GM12874 (cell line): ENCODE measurements at regions not wholly inside any gene's neighbourhood (a gene's known extent, or its start where the extent isn't known, plus 50 kb on each side); places are given as distances from the start of the nearest gene placed in this dataset.

ENCODE experiments used
- TF ChIP-seq, protein P1 (sequence below): IDR thresholded peaks from 2 replicates; pipeline ENCODE4 v1.5.1; 2011; ENCODE audit warnings: low read depth, mild to moderate bottlenecking, control low read depth, low read length, moderate library complexity; ENCODE audit not compliant: insufficient read depth

DNA sequence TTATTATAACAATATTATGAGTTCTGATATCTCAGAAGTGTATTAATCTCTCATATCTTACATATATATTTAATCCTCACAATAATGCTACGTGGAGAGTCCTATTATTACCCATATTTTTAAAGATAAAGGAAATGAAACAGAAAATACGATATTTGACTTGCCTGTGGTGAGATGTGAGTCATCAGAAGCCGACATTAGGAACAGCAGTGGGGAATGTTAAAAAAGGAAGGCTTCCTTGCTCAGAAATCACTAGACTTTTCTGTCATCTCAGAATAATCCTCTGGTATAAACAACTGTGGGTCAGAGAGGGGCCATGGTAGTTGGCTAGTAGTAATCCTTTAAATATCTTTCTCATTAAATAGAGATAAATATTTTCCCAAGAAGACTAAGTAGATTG lies 402.3 kb upstream of the PCDH15 start:
- TF ChIP-seq, protein P1, sequence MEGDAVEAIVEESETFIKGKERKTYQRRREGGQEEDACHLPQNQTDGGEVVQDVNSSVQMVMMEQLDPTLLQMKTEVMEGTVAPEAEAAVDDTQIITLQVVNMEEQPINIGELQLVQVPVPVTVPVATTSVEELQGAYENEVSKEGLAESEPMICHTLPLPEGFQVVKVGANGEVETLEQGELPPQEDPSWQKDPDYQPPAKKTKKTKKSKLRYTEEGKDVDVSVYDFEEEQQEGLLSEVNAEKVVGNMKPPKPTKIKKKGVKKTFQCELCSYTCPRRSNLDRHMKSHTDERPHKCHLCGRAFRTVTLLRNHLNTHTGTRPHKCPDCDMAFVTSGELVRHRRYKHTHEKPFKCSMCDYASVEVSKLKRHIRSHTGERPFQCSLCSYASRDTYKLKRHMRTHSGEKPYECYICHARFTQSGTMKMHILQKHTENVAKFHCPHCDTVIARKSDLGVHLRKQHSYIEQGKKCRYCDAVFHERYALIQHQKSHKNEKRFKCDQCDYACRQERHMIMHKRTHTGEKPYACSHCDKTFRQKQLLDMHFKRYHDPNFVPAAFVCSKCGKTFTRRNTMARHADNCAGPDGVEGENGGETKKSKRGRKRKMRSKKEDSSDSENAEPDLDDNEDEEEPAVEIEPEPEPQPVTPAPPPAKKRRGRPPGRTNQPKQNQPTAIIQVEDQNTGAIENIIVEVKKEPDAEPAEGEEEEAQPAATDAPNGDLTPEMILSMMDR: no peak

- TF ChIP-seq, protein P1: no peak
Measured at GRCh38 chr10:55200020-55200419, 399.0 kb upstream of the PCDH15 start.

DNA sequence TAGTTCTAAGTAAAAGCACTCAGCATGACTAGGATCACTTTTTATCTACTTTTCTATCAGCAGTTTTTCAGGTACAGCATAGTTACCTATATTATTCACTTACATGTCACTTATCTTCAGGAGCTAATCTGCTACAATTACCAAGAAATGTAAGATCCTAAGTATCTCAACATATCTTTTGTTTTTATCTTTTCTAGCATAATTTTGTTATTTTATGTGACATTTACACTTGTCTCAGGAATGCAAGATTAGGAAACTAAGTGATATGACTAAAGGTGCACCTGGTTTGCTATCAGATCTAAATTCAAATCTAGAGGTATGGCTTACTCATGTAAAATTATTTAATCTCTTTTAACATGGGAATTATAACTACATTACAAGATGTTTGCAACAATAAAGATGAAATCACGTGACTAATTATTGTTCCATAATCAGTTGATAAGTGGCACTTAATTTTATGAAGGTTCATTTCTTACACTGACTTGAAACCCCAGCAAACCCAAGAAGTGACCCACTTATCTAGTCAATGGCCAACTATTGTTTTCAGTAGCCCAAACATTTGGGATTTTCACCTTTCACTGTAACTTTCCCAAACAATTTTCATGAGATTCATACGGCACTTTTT lies 390.3 kb upstream of the PCDH15 start:
- TF ChIP-seq, protein P1: no peak

DNA sequence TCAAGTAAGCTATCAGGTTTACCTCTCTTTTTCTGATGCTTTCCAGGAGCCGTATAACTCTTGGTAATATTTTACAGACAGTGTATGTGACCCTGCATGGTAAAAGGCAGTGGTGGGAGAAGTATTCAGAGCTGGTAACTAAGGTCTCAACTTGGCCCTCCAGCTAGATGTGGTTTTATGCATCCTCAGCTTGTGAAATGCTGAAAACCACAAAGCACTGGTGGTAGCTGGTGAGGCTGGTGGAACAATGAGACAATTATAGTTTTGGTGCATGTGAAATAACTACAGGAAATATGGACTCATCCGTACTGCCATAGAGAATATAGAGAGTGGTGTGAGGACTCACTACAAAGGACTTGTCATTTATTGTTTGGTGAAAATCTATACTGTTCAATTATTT lies 383.0 kb upstream of the PCDH15 start:
- TF ChIP-seq, protein P1: no peak

DNA sequence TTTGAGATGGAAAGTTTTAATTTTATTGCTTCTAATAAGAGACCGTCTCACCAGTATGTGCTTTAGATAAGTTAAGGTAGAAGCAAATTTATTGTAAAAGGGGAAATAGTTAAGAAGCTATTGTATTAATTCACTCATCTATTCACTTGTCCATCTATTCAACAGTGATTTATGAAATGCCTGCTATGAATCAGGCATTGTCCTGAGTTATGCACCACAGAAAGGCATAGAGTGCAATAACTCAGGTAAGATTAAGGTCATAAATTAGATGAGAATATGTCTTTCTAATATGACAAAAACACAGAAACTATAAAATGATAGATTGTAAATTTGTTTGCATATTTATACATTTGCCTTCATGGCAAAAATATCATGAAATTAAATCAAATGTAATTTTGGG lies 379.3 kb upstream of the PCDH15 start:
- TF ChIP-seq, protein P1: no peak

GRCh38 chr10:55174419-55174818 lies 373.4 kb upstream of the PCDH15 start:
- TF ChIP-seq, protein P1: no peak

- TF ChIP-seq, protein P1: no peak
Measured at GRCh38 chr10:55169493-55169892, 368.5 kb upstream of the PCDH15 start.
